ENCODE measurements at regions not wholly inside any gene's neighbourhood (a gene's known extent, or its start where the extent isn't known, plus 50 kb on each side); places are given as distances from the start of the nearest gene placed in this dataset.

DNA sequence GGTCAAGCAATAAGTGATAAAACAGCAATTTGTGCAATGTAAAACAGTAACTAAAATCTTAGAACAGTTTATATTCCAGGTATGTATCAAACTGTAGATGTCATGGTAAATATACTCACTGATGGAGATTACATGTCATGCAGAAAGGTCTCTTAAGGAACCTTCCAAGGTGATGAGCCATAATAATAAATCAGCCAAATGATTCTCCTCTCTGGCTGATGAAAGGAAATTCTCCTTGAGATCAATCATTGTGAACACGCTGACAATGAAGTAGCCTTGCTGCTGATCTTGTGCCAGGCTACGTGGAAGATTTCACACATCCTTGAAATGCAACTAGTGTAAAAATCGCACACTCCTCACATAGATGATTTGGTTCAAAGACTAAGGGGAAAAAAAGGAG is 392.5 kb upstream of the CDH7 start:
- no peaks in the 10 kb centered on the region for H3K4me1 Mint-ChIP-seq (ENCODE audit: low read depth)
- no peaks in the 10 kb centered on the region for H3K36me3 Mint-ChIP-seq (ENCODE audit: low read depth)
- H3K9me3 Mint-ChIP-seq = peaks cover 21% of the 10 kb centered on the region
- no peak for DNase-seq (ENCODE audit: low spot score)
- no peak overlapping the region for H3K4me3 Mint-ChIP-seq
- H3K27me3 Mint-ChIP-seq (ENCODE audit: low read depth) = no peaks in the 10 kb centered on the region
- no peak overlapping the region for H3K27ac Mint-ChIP-seq

DNA sequence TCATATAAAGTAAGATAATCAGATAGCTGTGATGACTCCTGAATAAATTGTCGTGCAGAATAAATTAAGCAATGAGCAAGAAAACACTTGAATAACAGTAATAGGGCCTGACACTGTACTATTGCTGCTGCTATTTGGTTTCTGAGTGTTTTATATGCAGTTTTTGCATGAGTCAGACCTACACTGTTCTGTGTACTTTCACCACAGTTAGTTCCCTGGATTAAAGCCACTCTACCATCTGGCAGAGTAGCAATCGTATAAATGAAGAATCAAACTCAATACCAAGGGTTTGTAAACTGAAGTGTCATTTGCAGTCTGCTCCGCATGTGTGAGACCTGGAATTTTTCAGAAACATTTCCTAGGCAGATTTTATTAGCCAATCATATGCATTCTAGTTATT is 398.6 kb upstream of the CDH7 start:
- H3K36me3 Mint-ChIP-seq (ENCODE audit: low read depth) = no peaks in the 10 kb centered on the region
- no peak overlapping the region for H3K4me3 Mint-ChIP-seq
- DNase-seq (ENCODE audit: low spot score) = no peak
- no peak overlapping the region for H3K27ac Mint-ChIP-seq
- no peaks in the 10 kb centered on the region for H3K27me3 Mint-ChIP-seq (ENCODE audit: low read depth)
- peaks cover 18% of the 10 kb centered on the region for H3K9me3 Mint-ChIP-seq
- H3K4me1 Mint-ChIP-seq (ENCODE audit: low read depth) = no peaks in the 10 kb centered on the region

DNA sequence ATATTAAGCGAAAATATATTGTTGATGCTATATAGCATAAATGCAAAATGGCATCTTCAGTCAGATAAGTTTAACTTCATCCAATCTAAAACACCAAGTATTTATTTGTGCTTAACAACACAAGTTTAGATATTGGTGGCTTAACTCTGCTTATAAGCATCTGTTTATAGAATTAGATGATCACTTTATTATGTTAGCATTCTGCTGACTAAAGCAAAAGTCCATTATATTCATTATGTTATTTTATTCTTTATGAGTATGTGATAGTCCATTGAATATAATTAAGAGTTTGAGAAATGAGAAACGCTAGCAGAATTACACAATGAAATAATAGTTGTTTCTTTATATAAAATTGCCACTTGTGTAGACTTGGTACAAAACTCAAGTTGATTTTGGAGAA is 401.2 kb upstream of the CDH7 start:
- no peak overlapping the region for H3K4me3 Mint-ChIP-seq
- H3K9me3 Mint-ChIP-seq = peaks cover 10% of the 10 kb centered on the region
- no peak for DNase-seq (ENCODE audit: low spot score)
- H3K27me3 Mint-ChIP-seq (ENCODE audit: low read depth) = no peaks in the 10 kb centered on the region
- no peaks in the 10 kb centered on the region for H3K36me3 Mint-ChIP-seq (ENCODE audit: low read depth)
- no peak overlapping the region for H3K27ac Mint-ChIP-seq
- H3K4me1 Mint-ChIP-seq (ENCODE audit: low read depth) = no peaks in the 10 kb centered on the region

DNA sequence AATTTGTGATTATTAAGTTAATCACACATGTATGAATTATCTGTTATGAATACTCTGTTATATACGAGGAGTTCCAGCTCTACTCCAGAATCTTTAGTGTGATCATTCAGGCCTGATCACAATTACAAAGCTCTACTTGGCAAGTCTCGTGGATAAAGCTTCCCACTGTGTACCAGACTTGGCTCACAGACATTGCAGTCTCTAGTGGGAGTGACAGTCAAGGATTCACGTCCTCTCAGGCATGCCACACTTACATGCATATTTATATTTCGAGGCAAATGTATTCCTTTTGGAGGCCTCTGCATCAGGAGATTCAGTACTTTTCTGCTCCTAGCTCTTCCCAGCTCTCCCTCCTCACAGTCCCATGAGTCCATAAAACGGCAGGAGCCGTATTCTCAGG is 403.4 kb upstream of the CDH7 start:
- H3K4me3 Mint-ChIP-seq = no peak overlapping the region
- no peak for DNase-seq (ENCODE audit: low spot score)
- no peak overlapping the region for H3K27ac Mint-ChIP-seq
- H3K9me3 Mint-ChIP-seq = peaks cover 3% of the 10 kb centered on the region
- H3K36me3 Mint-ChIP-seq (ENCODE audit: low read depth) = no peaks in the 10 kb centered on the region
- H3K4me1 Mint-ChIP-seq (ENCODE audit: low read depth) = no peaks in the 10 kb centered on the region
- H3K27me3 Mint-ChIP-seq (ENCODE audit: low read depth) = no peaks in the 10 kb centered on the region

DNA sequence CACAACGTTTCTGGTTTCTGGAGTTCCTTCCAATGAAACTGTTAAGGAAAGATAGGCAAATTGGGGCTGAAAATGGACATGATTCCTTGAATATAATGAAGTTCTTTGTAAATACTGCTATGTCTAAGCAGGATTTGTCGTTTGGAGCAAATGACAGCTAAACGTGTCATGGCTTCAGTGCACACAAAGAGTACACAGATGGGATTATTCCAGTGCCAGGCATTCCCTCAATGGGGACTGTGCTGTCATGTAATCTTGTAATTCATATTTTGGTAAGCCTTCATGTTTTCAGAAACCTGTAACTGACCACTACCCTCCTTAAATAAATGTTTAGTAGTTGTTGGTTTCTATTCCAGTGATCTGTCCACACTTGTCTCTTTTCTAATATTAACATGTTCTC is 404.7 kb upstream of the CDH7 start:
- no peak overlapping the region for H3K27ac Mint-ChIP-seq
- no peaks in the 10 kb centered on the region for H3K4me1 Mint-ChIP-seq (ENCODE audit: low read depth)
- no peaks in the 10 kb centered on the region for H3K36me3 Mint-ChIP-seq (ENCODE audit: low read depth)
- no peak overlapping the region for H3K4me3 Mint-ChIP-seq
- H3K27me3 Mint-ChIP-seq (ENCODE audit: low read depth) = no peaks in the 10 kb centered on the region
- DNase-seq (ENCODE audit: low spot score) = no peak
- H3K9me3 Mint-ChIP-seq = peaks cover 9% of the 10 kb centered on the region

DNA sequence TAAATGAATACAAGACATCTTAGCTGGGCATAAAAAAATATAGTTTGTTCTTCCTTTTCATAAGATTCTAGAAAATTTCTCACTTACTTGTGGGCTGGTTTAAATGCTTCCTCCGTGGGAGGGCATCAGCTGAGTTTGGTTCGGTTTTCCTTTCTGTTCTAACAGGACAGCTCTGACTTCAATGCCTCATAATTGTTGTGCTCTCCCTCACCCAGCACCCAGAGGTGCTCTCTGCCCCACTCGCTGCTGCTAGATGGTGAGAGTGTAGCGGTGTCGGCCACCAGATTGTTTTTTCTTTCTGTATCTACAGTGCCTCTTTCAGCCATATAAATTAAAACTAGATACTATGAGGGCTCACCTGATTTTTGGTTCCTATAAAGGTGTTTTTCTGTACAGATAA is 407.2 kb upstream of the CDH7 start:
- Mint-ChIP-seq H3K4me1 (ENCODE audit: low read depth) (no peaks in the 10 kb centered on the region), H3K36me3 (ENCODE audit: low read depth) (no peaks in the 10 kb centered on the region), H3K4me3 (no peak overlapping the region), H3K27me3 (ENCODE audit: low read depth) (no peaks in the 10 kb centered on the region), H3K9me3 (peaks cover 9% of the 10 kb centered on the region), H3K27ac (no peak overlapping the region)
- no peak for DNase-seq (ENCODE audit: low spot score)

DNA sequence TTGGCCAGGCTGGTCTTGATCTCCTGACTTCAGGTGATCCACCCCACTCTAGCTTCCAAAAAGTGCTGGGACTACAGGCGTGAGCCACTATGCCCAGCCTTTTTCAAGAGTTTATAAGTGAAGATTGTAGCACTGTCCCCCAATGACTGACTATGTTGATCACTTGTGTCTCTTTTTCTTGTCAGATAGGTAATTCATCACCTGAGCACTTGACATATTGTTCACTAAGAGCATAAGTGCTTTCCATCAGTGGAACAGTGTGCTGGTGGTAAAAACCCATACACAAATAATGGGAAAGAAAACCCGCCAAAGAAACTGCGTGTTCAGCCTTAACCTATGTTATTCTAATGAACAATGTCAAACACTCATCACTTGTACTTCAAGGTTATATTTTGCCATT is 414.4 kb upstream of the CDH7 start:
- no peaks in the 10 kb centered on the region for H3K4me1 Mint-ChIP-seq (ENCODE audit: low read depth)
- no peak overlapping the region for H3K27ac Mint-ChIP-seq
- no peak overlapping the region for H3K4me3 Mint-ChIP-seq
- peaks cover 27% of the 10 kb centered on the region for H3K9me3 Mint-ChIP-seq
- no peaks in the 10 kb centered on the region for H3K27me3 Mint-ChIP-seq (ENCODE audit: low read depth)
- no peak for DNase-seq (ENCODE audit: low spot score)
- no peaks in the 10 kb centered on the region for H3K36me3 Mint-ChIP-seq (ENCODE audit: low read depth)

DNA sequence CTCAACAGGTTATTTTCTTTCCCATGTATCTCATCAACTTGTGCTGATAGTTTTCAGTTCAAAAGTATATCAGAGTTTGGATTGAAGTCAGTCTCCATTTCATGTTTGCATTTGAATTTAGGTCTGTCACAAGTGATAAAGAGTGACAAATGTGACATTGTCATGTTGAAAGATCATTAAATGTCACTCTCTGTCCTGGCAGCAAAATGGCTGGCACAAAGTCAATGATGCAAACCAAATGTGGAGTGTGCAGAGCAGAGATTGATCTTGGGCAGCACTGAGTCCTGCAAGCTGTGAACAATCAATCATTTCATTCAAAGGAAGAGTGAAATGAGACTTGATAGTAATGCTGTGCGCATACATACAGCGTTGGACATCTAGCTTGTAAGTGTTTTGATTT is 421.8 kb upstream of the CDH7 start:
- Mint-ChIP-seq H3K4me3 (no peak overlapping the region), H3K36me3 (ENCODE audit: low read depth) (no peaks in the 10 kb centered on the region), H3K27me3 (ENCODE audit: low read depth) (no peaks in the 10 kb centered on the region)

DNA sequence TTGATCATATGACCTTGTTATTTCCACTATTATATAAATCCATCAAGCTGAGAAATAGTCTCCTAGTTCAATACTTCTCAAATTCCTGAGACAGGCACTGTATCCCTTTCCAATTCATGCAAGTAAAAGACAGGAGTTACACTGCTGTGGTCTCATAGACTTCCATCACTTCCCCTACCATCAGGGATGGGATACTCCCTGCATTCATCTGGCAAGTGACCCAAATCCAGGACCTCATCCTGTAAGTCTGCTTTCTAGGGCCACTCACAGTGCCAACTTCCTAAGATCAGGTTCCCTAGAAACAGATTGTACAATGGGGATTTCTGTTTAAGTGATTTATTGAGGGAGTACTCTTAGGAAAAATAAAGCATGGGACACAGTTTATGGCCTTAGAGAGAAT is 424.0 kb upstream of the CDH7 start:
- H3K27ac Mint-ChIP-seq = no peak overlapping the region
- peaks cover 38% of the 10 kb centered on the region for H3K9me3 Mint-ChIP-seq
- no peaks in the 10 kb centered on the region for H3K4me1 Mint-ChIP-seq (ENCODE audit: low read depth)
- H3K4me3 Mint-ChIP-seq = no peak overlapping the region
- no peaks in the 10 kb centered on the region for H3K36me3 Mint-ChIP-seq (ENCODE audit: low read depth)
- no peaks in the 10 kb centered on the region for H3K27me3 Mint-ChIP-seq (ENCODE audit: low read depth)
- no peak for DNase-seq (ENCODE audit: low spot score)

More for the DNA sequence above, 421.8 kb upstream of the CDH7 start:
- H3K27ac Mint-ChIP-seq = no peak overlapping the region
- no peak for DNase-seq (ENCODE audit: low spot score)
- no peaks in the 10 kb centered on the region for H3K4me1 Mint-ChIP-seq (ENCODE audit: low read depth)
- H3K9me3 Mint-ChIP-seq = peaks cover 43% of the 10 kb centered on the region

DNA sequence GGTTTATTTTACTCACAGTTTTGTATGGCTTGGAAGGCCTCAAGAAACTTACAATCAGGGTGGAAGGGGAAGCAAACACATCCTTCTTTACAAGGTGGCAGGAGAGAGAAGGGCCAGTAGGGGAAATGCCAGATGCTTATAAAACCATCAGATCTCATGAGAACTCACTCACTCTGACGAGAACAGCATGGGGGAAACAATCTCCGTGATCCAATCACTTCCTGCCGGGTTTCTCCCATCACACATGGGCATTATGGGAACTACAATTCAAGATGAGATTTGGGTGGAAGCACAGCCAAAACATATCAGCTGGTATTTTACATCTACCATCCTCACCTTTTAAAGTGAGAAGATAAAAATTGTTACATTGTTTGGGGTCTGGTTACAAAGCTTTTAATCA is 427.9 kb upstream of the CDH7 start:
- Mint-ChIP-seq H3K9me3 (peaks cover 39% of the 10 kb centered on the region), H3K36me3 (ENCODE audit: low read depth) (no peaks in the 10 kb centered on the region), H3K4me3 (no peak overlapping the region), H3K27ac (no peak overlapping the region), H3K27me3 (ENCODE audit: low read depth) (no peaks in the 10 kb centered on the region), H3K4me1 (ENCODE audit: low read depth) (no peaks in the 10 kb centered on the region)
- DNase-seq (ENCODE audit: low spot score) = no peak

DNA sequence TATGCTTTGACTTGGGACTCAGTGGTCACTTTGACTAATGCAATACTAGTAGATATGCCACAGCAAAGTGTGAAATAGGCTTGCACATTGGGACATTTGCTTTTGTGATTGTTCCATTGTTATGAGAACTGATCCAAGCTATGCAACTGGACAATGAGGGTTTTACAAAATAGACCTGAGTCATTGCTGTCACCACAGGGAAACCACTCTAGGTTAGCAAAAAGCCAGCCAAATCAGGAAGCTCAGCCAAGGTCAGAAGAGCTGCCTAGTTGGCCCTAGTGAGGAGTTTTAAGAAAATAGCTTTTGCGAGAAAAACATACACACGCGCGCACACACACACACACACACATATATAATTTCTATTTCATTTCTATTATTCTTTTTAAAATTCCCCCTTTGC is 452.4 kb upstream of the CDH7 start:
- Mint-ChIP-seq H3K9me3 (peaks cover 14% of the 10 kb centered on the region), H3K27me3 (ENCODE audit: low read depth) (no peaks in the 10 kb centered on the region), H3K4me1 (ENCODE audit: low read depth) (no peaks in the 10 kb centered on the region), H3K4me3 (no peak overlapping the region), H3K36me3 (ENCODE audit: low read depth) (no peaks in the 10 kb centered on the region), H3K27ac (no peak overlapping the region)
- DNase-seq (ENCODE audit: low spot score) = no peak

DNA sequence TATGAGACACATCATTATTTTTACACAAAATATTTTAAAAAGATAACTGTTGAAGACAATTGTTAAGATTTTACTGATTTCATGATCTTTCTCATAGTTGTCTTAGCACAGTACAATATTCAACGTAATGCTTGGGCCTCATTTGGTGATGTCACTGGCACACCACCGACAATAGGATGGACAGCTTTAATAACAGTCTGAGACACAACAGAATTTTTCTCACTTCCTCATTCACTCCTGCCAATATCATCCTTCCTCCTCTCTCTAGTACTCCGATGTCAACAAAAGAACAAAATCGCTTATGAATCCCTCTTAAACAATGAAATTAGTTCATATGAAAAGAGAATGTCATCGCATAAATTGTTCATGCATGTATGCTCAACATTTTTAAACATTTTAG is 461.9 kb upstream of the CDH7 start:
- peaks cover 25% of the 10 kb centered on the region for H3K9me3 Mint-ChIP-seq
- H3K4me3 Mint-ChIP-seq = no peak overlapping the region
- no peaks in the 10 kb centered on the region for H3K36me3 Mint-ChIP-seq (ENCODE audit: low read depth)
- no peaks in the 10 kb centered on the region for H3K27me3 Mint-ChIP-seq (ENCODE audit: low read depth)
- H3K27ac Mint-ChIP-seq = no peak overlapping the region
- no peak for DNase-seq (ENCODE audit: low spot score)
- H3K4me1 Mint-ChIP-seq (ENCODE audit: low read depth) = no peaks in the 10 kb centered on the region

DNA sequence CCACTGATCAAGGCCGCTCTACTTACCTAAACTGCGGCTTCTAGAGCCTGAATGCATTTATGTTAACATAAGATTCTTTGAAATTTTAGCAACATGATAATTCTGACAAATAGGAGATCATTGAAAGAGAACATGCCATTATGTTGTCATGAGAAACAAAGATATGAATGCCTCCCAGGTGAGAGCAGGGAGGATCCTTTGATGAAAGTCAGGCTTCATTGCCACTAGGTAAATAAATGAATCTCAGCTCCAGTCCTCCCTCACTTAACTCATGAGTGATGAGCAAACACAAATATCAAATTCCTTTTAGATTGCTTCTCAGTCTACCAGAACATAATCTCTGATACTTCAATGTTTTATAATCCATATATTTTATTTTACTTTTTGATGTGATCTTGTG is 463.2 kb upstream of the CDH7 start:
- Mint-ChIP-seq H3K36me3 (ENCODE audit: low read depth) (no peaks in the 10 kb centered on the region), H3K27ac (no peak overlapping the region), H3K4me3 (no peak overlapping the region), H3K9me3 (peaks cover 27% of the 10 kb centered on the region), H3K27me3 (ENCODE audit: low read depth) (no peaks in the 10 kb centered on the region), H3K4me1 (ENCODE audit: low read depth) (no peaks in the 10 kb centered on the region)
- DNase-seq (ENCODE audit: low spot score) = no peak

DNA sequence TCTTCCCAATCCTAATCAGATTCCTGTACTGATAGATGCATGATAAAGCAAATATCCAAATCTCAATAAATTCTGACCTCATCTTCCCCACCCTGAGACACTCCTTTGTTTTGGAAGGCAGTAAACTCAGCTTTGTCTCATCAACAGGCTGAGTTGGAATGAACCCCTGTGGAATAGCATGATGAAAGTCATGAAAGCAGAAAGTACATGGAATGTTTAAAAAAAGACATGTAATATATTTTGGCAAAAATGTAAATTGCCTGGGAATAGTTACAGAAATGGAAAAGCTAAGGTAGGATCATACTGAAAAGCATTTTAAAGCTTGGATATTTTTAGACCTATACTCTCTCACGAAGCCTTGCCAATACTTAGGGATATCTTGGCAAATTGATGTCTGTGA is 468.7 kb upstream of the CDH7 start:
- H3K9me3 Mint-ChIP-seq = peaks cover 24% of the 10 kb centered on the region
- H3K36me3 Mint-ChIP-seq (ENCODE audit: low read depth) = no peaks in the 10 kb centered on the region

DNA sequence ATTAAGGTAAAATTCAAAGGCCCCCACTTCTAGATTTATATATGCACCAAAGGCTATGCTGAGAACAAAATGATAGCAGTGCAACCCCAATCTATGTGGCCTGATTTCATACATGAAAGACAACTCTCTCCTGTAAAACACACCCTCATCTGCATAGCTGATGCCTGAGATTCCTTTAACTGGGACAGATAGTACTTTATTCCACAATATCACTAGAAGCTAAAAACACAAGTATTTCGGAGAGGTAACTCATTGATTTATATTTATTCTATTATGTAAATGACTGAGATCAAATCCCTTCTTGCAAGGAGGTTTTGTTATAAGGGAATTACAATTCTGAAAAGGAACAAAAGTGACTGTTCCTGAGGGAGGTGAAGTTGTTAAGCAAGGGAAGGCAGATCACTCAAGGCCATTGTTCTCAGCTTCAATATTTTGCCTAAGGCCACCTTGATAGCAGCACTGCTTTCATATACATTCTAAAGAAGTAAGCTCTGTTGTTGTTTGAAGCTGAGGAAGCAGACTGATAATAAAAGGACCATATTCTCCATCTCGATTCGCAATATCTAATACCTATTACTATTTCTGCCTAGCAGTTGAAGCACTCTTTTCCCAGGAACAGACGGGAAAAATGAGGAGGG is 471.0 kb upstream of the CDH7 start:
- Mint-ChIP-seq H3K4me1 (ENCODE audit: low read depth) (no peaks in the 10 kb centered on the region), H3K9me3 (peaks cover 32% of the 10 kb centered on the region), H3K4me3 (no peak overlapping the region), H3K27me3 (ENCODE audit: low read depth) (no peaks in the 10 kb centered on the region), H3K36me3 (ENCODE audit: low read depth) (no peaks in the 10 kb centered on the region), H3K27ac (no peak overlapping the region)
- DNase-seq (ENCODE audit: low spot score) = no peak

More for the DNA sequence above, 468.7 kb upstream of the CDH7 start:
- H3K4me3 Mint-ChIP-seq = no peak overlapping the region
- no peaks in the 10 kb centered on the region for H3K4me1 Mint-ChIP-seq (ENCODE audit: low read depth)
- no peaks in the 10 kb centered on the region for H3K27me3 Mint-ChIP-seq (ENCODE audit: low read depth)
- no peak overlapping the region for H3K27ac Mint-ChIP-seq
- DNase-seq (ENCODE audit: low spot score) = no peak

Data from T-helper 2 cell treated with Interferon-gamma antibody and Interleukin-4, amounts not matched to agents 5 μg/mL and 100 μg/mL, for 36 hours (primary cell).